HG03175 (cell line): ENCODE measurements at regions not wholly inside any gene's neighbourhood (a gene's known extent, or its start where the extent isn't known, plus 50 kb on each side); places are given as distances from the start of the nearest gene placed in this dataset.
"Not testable (repeated sequence)": the region's sequence is repeated elsewhere in the genome, so short reads cannot be mapped to it uniquely, and the experiment has no call there.

ENCODE experiments used
- ATAC-seq: cut with Tn5 transposase; IDR thresholded peaks from one replicate; pipeline ENCODE4 v1.9.1; 2021; ENCODE audit warnings: mild to moderate bottlenecking, moderate library complexity; ENCODE audit not compliant: unreplicated experiment

GRCh38 chr18:29491907-29492306 is 1315.0 kb upstream of the CDH2 start:
- ATAC-seq = no peak

DNA sequence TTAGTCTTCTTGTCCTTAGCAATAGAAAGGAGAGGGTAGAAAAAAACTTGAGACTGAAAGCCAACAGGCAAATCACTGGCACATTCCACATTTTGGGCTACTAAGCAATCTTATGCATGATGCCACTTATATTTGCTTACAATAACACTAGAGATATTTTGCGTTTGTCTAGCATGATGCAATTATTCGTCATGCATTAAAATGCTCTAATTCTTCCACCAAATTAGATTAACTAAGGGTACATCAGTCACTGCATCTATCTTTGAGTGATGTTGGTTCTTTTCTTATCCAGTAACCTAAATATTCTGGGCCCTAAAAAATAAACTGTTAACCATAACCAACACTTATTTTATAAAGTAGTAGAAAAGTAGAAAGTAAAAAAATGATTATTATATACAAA is 1311.7 kb upstream of the CDH2 start:
- no peak for ATAC-seq

DNA sequence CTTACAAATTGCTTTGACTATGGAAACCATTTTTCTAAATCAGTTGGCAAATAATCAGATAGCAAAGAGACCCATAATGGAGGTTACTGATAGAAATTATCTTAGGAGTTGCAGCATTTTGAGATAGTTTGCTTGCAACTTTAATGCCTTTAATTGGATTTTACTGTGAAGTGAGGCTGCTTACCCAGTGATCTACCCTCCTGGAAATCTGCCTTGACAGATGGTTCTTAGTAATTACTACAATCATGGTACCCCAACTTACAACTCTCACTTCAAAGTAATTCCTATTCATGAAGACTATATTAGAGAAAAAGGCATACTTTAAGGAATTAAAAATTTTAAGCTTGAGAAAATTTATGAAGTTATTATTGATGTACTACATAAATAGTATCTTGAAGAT is 1288.6 kb upstream of the CDH2 start:
- ATAC-seq = no peak

GRCh38 chr18:29459972-29460371 is 1283.0 kb upstream of the CDH2 start:
- ATAC-seq = no peak

- ATAC-seq = no peak
Measured at GRCh38 chr18:29457316-29457889, 1280.5 kb upstream of the CDH2 start.

DNA sequence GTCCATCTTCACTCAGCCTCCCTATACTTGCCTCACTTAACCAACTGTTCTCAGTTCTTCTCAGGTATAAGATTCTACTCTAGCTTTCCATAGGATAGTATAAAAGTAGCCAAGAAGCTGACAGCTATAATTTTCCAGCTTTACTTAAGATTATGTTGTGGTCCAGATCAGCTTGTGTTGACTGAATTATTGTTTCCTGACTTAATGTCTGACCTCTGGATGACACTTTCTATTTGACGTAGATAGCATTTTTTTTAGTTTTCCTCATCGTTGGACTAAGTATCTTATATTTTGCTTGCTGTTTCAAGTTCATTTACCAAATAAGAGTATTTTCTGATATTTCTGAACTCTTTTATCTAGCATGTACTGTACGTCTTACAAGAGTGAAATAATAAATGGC is 1272.5 kb upstream of the CDH2 start:
- ATAC-seq = no peak

- ATAC-seq = no peak
Measured at GRCh38 chr18:29439398-29439797, 1262.5 kb upstream of the CDH2 start.

DNA sequence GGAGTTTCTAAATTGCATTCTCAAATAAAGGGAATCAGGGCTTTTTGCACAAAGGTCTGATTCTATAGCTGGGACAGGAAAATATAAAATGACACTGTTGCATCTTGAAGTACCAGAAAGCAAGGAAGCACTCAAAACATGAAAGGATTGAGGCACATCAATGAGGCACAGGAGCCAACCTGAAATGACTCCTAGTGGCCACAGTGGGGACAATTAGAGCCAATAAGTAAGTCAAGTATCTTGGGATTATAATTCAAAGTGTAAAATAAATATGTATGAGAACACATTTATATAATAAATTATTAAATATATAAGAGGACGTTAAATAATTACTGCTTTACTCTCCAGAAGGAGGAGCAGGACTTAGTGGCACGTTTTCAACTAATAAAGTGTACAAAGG is 1259.5 kb upstream of the CDH2 start:
- no peak for ATAC-seq

DNA sequence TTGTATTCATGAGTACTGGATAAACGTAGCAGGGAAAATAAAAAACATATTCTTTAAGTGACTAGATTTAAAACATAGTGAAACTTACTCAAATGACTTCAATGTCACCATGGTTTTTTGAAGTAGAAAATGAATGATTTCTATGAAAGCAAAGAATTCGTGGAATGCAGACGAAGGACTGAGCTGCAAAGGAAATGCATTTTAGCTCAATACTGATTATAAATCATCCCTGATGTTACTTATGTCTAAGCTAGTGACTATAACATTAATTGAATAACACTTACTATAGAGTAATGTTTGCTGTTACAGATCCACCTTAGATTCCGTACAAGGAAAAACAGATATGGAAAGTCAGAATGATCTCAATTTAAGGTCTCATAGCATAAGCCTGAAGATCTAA is 1257.7 kb upstream of the CDH2 start:
- no peak for ATAC-seq

GRCh38 chr18:29430416-29430815 is 1253.5 kb upstream of the CDH2 start:
- no peak for ATAC-seq

DNA sequence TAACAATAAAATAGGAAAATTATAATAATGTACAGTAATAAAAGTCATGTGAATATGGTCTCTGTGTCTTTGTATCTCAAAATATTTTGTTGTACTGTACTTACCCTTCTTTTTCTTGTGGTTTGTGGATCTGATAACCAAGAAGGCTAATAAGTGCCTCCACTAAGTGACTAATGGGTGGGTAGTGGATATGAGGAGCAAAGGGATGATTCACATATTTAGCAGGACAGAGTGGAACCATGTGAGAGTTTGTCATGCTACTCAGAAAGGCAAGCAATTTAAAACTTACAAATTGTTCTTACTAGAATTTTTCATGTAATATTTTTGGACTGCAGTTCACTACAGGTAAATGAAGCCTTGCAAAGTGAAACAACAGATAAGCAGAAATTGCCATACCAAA is 1241.2 kb upstream of the CDH2 start:
- ATAC-seq = no peak

DNA sequence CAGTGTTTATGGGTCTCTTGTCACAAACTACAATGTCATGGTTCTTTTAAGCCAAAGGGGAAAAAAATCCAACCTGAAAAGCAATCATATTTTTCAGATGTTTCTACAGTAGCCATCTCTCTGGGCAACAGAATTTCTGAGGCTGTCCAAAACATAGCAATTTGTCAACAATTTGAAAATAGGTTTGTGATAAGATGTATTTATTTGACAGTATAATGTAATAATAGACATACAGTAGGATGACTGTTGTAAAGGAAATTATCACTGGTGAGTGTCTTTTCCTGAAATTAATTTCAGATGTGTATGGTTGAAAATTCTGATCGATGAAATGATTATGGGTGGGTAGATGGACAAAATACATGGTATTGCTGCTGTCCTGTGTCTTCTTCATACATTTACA is 1230.1 kb upstream of the CDH2 start:
- ATAC-seq = no peak

GRCh38 chr18:29397536-29397935 is 1220.6 kb upstream of the CDH2 start:
- no peak for ATAC-seq

- ATAC-seq = no peak
Measured at GRCh38 chr18:29383311-29384273, 1206.7 kb upstream of the CDH2 start.

DNA sequence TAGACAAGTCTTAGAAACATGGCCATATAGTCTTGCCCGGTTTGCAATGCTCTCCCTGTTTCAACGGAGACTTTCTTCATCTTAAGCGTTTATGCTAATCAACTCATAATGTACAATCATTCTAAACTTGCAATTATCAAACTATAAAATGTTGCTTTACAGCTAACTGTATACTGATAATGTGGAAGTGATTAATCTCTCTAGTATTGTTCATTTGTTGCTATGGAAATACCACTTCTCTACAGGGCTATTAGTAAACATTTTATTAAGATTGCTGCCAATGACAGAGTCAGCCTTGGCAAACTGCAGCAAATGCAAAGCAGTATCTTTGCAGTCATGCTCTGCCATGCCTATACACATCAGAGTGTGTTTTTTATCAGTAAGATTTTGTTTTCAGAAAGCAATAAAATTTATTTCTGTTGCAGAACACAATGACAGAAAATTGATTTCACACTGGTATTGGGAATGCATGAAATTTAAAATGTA is 1201.8 kb upstream of the CDH2 start:
- ATAC-seq = no peak

- ATAC-seq = no peak
Measured at GRCh38 chr18:29377346-29377745, 1200.4 kb upstream of the CDH2 start.

GRCh38 chr18:29373000-29373399 is 1196.1 kb upstream of the CDH2 start:
- ATAC-seq = no peak

- no peak for ATAC-seq
Measured at GRCh38 chr18:29361843-29362242, 1184.9 kb upstream of the CDH2 start.

GRCh38 chr18:29360659-29361058 is 1183.7 kb upstream of the CDH2 start:
- ATAC-seq = not testable (repeated sequence)

DNA sequence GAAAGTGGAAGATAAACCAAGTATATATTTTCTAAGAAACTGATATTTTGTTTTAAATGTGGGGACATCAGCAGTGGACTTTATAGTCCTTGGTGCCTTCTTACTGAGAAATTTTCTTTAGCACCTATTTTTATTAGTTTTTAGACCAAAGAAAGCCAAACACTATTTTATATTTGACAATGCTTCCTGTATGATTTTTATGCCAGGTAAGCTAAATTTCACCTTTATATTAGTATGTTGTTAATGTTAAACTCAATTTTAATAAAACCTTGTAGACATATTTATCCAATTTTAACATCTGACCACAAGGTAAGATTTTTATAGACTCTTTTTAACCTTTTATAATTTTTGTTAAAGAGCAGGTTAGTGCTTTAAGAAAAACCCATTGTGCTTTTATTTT is 1182.3 kb upstream of the CDH2 start:
- not testable (repeated sequence) for ATAC-seq

- no peak for ATAC-seq
Measured at GRCh38 chr18:29351171-29351570, 1174.2 kb upstream of the CDH2 start.

- no peak for ATAC-seq
Measured at GRCh38 chr18:29328932-29329331, 1152.0 kb upstream of the CDH2 start.
